HG02571 (cell line): ENCODE measurements at regions not wholly inside any gene's neighbourhood (a gene's known extent, or its start where the extent isn't known, plus 50 kb on each side); places are given as distances from the start of the nearest gene placed in this dataset.
"Not testable (repeated sequence)": the region's sequence is repeated elsewhere in the genome, so short reads cannot be mapped to it uniquely, and the experiment has no call there.

Source experiments
- ATAC-seq: cut with Tn5 transposase; IDR thresholded peaks from one replicate; pipeline ENCODE4 v1.9.1; 2021; ENCODE audit warnings: mild to moderate bottlenecking, moderate library complexity; ENCODE audit not compliant: unreplicated experiment

DNA sequence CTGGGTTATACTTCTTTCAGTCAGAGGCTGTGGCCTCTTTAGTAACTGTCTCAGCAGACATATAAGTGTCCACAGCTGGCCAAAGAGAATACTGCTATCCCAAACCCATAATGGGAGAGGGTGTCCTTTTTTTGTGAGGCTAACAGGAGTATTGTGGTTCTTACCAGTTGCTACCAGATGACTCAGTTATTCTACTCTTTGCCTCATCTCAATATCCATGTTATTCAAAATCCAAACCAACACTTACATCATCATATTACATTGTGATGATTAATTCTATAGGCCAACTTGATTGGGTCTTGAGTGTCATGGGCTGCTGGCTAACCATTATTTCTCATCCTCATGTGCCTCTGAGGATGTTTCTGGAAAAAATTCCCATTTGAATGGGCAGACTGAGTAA, 120.9 kb downstream of the TMEM168 start:
- no peak for ATAC-seq

DNA sequence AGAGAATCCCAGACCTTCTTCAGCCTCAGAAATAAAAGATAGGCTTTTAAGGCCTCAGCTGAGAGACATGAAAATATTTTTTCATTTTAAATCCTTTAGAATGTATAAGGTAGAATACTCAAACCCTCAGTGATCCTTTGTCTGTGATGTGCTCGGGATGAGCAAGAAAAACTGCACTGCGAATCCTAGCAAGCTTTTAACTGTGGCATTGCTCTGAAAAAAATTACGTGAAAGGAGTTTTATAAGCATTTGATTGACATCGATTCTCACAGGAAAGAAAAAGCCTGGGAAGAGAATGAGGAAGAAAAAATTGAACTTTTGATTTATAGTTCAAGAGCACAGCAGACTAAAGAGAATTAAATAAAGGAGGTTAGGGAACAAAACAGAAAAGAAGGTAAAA, 120.0 kb downstream of the TMEM168 start:
- ATAC-seq: no peak

GRCh38 chr7:112678626-112679025, 111.6 kb downstream of the TMEM168 start:
- no peak for ATAC-seq

DNA sequence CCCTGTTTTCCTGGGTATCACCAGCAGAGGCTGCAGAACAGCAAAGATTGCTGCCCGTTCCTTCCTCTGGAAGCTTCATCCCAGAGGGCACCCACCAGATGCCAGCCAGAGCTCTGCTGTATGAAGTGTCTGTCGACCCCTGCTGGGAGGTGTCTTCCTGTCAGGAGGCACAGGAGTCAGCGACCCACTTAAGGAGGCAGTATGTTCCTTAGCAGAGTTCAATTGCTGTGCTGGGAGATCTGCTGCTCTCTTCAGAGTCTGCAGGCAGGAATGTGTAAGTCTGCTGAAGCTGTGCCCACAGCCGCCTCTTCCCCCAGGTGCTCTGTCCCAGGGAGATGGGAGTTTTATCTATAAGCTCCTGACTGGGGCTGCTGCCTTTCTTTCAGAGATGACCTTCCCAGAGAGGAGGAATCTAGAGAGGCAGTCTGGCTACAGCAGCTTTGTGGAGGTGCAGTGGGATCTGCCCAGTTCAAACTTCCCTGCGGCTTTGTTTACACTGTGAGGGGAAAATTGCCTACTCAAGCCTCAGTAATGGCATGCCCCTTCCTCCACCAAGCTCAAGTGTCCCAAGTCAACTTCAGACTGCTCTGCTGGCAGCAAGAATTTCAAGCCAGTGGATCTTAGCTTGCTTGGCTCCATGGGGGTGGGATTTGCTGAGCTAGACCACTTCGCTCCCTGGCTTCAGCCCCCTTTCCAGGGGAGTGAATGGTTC, 100.6 kb downstream of the TMEM168 start:
- ATAC-seq: not testable (repeated sequence)

DNA sequence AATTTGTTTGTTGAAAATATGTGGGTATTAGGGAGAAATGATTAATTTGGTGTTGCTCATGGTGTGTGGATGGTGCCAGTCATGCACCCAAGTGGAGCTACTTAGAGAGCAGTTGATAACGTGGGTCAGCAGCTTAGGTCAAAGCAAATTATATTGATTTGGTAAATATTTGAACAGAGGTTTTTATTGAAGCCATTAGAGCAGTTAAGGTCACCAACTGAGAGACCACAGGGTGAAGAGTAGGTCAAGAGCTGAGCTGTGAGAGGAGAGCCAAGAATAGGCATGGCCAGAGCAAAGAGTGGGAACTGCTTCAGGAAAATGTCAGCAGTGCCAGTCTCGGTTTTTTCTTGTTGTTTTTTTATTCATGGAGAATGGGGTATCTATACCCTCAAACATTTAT, 97.9 kb downstream of the TMEM168 start:
- ATAC-seq: no peak

GRCh38 chr7:112697211-112697610, 93.0 kb downstream of the TMEM168 start:
- ATAC-seq: not testable (repeated sequence)

DNA sequence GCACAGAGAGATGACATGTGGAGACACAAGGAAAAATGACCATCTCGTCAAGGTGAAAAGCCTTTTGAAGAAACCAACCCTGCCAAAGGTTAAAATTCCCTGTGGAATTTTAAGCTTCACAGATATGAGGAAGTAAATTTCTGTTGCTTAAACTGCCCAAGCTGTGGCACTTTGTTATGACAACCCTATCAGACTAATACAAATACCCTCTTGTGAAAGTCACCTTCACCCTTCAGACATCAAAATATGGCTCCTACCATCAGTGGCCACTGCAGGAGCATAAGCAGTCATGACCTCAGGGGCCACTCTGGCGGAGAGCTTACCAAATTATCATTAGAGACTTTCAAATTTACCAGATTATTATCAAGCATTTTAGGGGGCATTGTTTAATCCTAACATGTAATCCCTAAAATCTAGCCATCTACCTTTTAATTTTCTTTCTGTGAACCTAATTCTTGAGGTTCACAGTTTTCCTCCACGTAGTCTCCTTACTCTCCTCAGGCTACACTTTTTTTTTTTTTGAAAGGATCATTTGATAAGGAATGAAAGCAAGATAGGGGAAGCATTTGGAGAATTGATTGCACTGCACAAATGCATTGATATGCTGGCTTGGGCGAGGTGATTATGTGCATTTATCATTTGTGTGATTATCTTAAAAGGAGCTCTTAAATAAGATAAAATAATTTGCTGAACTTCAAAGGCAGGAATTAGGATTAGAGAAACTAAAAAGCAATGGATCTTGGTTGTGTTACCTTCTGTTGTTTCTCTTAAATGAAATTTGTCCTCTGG, 90.3 kb downstream of the TMEM168 start:
- no peak for ATAC-seq

- no peak for ATAC-seq
These were observed 88.7 kb downstream of the TMEM168 start for GRCh38 chr7:112701456-112701855.

GRCh38 chr7:112707655-112708054, 82.5 kb downstream of the TMEM168 start:
- no peak for ATAC-seq

DNA sequence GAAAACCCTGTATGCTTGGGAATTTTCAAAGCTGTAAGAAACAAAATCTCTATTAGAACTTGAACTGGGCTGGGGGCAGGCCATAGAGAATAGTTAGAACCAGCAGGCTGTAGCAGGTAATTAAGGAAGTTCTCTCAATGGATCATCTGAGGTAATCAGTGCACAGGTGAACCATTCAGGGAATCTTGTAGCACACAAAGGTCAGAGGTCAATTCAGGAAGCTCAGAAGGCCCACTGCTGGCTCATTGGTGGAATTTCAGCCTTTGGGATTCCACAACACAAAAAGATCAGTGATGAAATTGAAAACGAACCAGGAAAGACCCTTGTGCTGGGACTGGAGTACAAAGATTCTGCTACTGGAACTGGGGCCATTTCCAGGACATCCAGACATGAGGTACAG, 82.0 kb downstream of the TMEM168 start:
- ATAC-seq: no peak
